NAMALWA (cell line): ENCODE measurements at regions not wholly inside any gene's neighbourhood (a gene's known extent, or its start where the extent isn't known, plus 50 kb on each side); places are given as distances from the start of the nearest gene placed in this dataset.

Source experiments
- DNase-seq: peaks from one replicate; pipeline ENCODE4 v3.0.0-alpha.2; 2015; ENCODE audit warnings: low spot score

- no peak for DNase-seq
These were observed 70.9 kb upstream of the ERBB4 start for GRCh38 chr2:212609479-212609878.

DNA sequence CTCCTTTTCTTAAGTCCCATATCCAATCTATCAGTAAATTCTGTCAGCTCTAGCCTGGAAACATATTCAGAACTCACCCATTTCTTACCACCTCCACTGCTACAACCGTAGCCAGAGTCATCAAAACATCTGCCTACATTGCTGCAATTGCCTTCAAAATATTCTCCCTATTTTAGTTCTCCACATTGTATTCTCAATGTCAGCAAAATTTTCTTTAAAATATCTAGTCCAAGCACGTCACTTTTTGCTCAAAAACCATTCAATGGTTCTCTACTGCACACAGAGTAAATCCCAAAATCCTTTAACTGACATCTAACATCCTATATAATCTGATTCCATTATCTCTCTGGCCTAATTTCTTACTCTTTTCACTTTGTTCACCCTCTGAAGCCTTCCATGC lies 68.5 kb upstream of the ERBB4 start:
- no peak for DNase-seq

DNA sequence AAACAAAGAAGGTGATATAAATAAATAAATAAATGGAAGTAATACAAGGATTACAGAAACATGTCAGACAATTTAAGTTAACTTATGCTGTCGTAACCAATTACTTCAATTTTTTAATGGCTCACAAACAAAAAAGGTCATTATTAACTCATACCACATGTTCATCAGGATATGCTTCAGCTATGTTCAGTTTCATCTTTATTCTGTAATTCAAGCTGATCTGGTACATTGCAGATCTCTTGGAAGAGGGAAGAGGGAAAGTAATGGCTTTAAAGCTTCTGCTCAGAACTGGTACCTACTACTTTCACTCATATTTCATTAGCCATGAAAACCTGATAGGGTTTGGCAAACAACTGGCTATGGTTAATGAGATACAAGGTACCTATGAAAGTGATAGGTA lies 67.6 kb upstream of the ERBB4 start:
- DNase-seq = no peak

DNA sequence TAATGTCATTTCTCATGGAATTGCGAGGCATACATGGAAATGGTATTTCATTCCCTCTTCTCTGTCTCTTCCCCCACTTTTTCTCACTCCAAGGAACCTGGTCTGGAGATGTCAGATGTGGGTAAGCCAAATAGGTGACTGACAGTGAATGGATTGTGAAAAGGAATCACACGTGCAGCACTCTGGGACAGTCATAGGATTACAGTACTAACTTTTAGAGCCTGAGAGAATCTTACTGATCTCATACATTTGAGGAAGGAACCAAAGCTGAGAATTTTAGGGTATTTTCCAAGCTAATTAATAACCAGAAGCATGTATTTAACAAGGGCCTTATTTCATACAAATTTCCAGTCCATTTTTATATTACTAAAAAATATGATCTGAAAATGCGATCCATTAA lies 58.1 kb upstream of the ERBB4 start:
- DNase-seq = no peak

DNA sequence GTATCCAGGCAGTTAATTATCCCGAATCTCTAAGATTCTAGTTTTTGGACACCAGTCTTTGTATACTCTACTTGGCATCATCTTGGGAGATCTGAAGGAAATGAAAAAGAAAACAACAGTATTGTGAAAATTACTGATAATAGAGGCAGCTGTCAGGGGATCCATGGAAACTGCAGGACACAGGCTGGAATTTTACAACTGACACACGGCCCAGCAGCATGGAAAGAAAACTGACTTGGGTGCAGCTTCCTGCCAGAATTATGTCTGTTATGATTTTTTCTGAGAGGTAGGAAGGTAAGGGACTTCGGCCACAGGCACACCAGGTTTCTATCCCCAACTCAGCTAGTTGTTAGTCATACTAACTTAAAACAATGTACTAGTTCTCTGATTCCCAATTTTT lies 57.7 kb upstream of the ERBB4 start:
- DNase-seq = no peak

DNA sequence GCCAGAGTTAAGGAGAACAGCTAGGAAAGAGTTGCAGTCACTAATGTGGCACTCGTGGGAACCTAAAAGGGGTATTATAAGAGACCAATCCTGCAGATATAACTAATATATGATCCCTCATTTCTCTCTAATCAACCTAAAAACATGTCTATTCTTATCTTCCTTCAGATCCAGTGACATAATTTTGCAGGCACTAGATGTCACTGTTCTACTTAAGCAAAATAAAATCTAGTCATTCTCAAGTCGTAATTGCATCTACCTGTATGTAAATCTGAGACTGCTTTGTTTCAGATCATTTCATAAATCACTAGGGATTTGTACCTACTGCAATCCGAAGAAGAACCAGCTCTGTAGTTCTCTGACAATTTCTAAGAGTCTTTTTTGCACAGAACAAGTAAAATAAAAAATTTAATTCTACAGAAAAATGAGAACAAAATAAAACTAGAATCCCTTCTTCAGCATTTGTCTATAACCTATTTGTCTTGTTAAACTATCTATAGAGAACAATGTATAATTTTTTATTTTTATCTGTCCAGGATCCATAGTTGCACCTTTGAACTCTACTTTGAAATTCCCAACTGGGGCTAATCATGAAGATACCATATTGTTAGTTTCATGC lies 56.5 kb upstream of the ERBB4 start:
- DNase-seq = peak; percentile 51

GRCh38 chr2:212592695-212593094 lies 54.1 kb upstream of the ERBB4 start:
- no peak for DNase-seq
